Spleen (tissue), 11 donors: ENCODE measurements at regions not wholly inside any gene's neighbourhood (a gene's known extent, or its start where the extent isn't known, plus 50 kb on each side); places are given as distances from the start of the nearest gene placed in this dataset.

Experiments
- DNase-seq: peaks from one replicate; pipeline ENCODE4 v3.0.0-alpha.2; 2020
- H3K27ac ChIP-seq, 8 donors: fragments of 200-600 bp; sonication (generic) in 7 of 8; 1 replicate in 4 of 8; 2 replicates in 4 of 8; pipeline versions ENCODE4 v1.5.0 to v1.8.0; 2016 to 2021; ENCODE audit warnings: inconsistent platforms in 4 of 8, mild to moderate bottlenecking in 4 of 8, moderate library complexity in 1 of 8
- H3K27me3 ChIP-seq, 7 donors: fragments of 200-600 bp; sonication (generic) in 6 of 7; replicated peaks in 1 of 7; 1 replicate in 4 of 7; 2 replicates in 3 of 7; pipeline versions ENCODE4 v1.5.0 to v1.8.0; 2016 to 2021; ENCODE audit warnings: inconsistent platforms in 3 of 7, mild to moderate bottlenecking in 1 of 7
- H3K36me3 ChIP-seq, 6 donors: fragments of 200-600 bp; sonication (generic) in 5 of 6; 1 replicate in 4 of 6; 2 replicates in 2 of 6; pipeline versions ENCODE4 v1.5.0 to v1.8.0; 2016 to 2021; ENCODE audit warnings: inconsistent platforms in 2 of 6
- H3K4me1 ChIP-seq, 6 donors: fragments of 200-600 bp; sonication (generic) in 5 of 6; 1 replicate in 3 of 6; 2 replicates in 3 of 6; pipeline versions ENCODE4 v1.5.0 to v1.8.0; 2016 to 2021; ENCODE audit warnings: inconsistent platforms in 3 of 6
- H3K4me3 ChIP-seq, 8 donors: fragments of 200-600 bp; sonication (generic) in 7 of 8; 1 replicate in 4 of 8; 2 replicates in 4 of 8; pipeline versions ENCODE4 v1.5.0 to v1.8.0; 2016 to 2021; ENCODE audit warnings: inconsistent platforms in 4 of 8, mild to moderate bottlenecking in 4 of 8, moderate library complexity in 2 of 8
- H3K9me3 ChIP-seq, 8 donors: fragments of 200-600 bp; sonication (generic) in 7 of 8; 1 replicate in 4 of 8; 2 replicates in 4 of 8; pipeline versions ENCODE4 v1.5.0 to v1.8.0; 2016 to 2021; ENCODE audit warnings: inconsistent platforms in 4 of 8
- CTCF ChIP-seq, 11 experiments: fragments of 200-600 bp in 7 of 11; fragments of 450-650 bp in 4 of 11; sonication (generic) in 4 of 11; IDR thresholded peaks in 8 of 11; conservative IDR thresholded peaks in 3 of 11; 1 replicate in 7 of 11; 2 replicates in 4 of 11; pipeline versions ENCODE4 v1.4.0 to v1.8.0; 2016 to 2021; ENCODE audit warnings: antibody characterized with exemption in 11 of 11, inconsistent platforms in 4 of 11, mild to moderate bottlenecking in 1 of 11
- POLR2A ChIP-seq, 3 donors: fragments of 450-650 bp; IDR thresholded peaks; one replicate each; pipeline ENCODE4 v1.5.1; 2017; ENCODE audit warnings: antibody characterized with exemption in 3 of 3, mild to moderate bottlenecking in 1 of 3
- POLR2AphosphoS5 ChIP-seq, 3 donors: sonication (generic); formaldehyde crosslinking; IDR thresholded peaks; one replicate each; pipeline ENCODE4 v1.5.1; 2017; ENCODE audit warnings: antibody characterized with exemption in 3 of 3
- WGBS, 5 donors: extraction: QIAGEN DNeasy Blood & Tissue Kit in 3 of 5; methylation state at CpG; one replicate each; pipeline versions ENCODE4 v1.1.5 to v1.1.7; 2013 to 2018; 5-methylcytosine and 5-hydroxymethylcytosine counted together
- intact Hi-C: fragments of 100-400 bp; cut with DNase I; formaldehyde crosslinking; loops from one replicate; pipeline ENCODE4 v1.15.0; 2023; ENCODE audit warnings: low total_unique reads
- donor health status: healthy with polysubstance abuse.
- donor health status: DM: no; HTN: no; CAD: no; lungs with moderate emphysema.
- donor health status: DM: no; HTN: no; CAD: no.
- donor health status: Bipolar disorder and iron deficiency.
- donor health status: healthy.
- donor health status: DM: no; HTN: no; CAD: no.
- donor health status: DM: yes; HTN: yes; CAD: no.

- TF ChIP-seq CTCF (IDR thresholded peaks at IDR 0.05 in 8 of 11, conservative IDR thresholded peaks at IDR 0.05 in 3 of 11) (no peak), POLR2A (IDR thresholded peaks at IDR 0.05) (no peak), POLR2AphosphoS5 (IDR thresholded peaks at IDR 0.05) (no peak)
- DNase-seq = no peak
- Histone ChIP-seq H3K4me1 (no peaks in the 10 kb centered on the region), H3K9me3 (no peaks in the 10 kb centered on the region), H3K36me3 (no peaks in the 10 kb centered on the region), H3K27ac (no peak overlapping the region), H3K4me3 (no peak overlapping the region), H3K27me3 (peaks cover 0 to 14% (median 0%) of the 10 kb centered on the region in 7 donors)
- intact Hi-C loops = no loop called here
- 62 to 85% (median 76%) methylated on average over 4 of the region's 4 CpGs for WGBS, 5 donors
Observed at GRCh38 chr15:85961821-85962220, 117.8 kb upstream of the AGBL1 start.

GRCh38 chr15:85963262-85963760 lies 116.4 kb upstream of the AGBL1 start:
- DNase-seq = no peak
- no peak for TF ChIP-seq POLR2AphosphoS5 (IDR thresholded peaks at IDR 0.05)
- TF ChIP-seq CTCF (IDR thresholded peaks at IDR 0.05 in 8 of 11, conservative IDR thresholded peaks at IDR 0.05 in 3 of 11) = no peak
- no peak for TF ChIP-seq POLR2A (IDR thresholded peaks at IDR 0.05)
- Histone ChIP-seq H3K27ac (no peak overlapping the region), H3K4me3 (no peak overlapping the region), H3K9me3 (no peaks in the 10 kb centered on the region), H3K4me1 (no peaks in the 10 kb centered on the region), H3K36me3 (no peaks in the 10 kb centered on the region), H3K27me3 (peaks cover 0 to 14% (median 0%) of the 10 kb centered on the region in 7 donors)
- 61 to 85% (median 82%) methylated on average over 4 of the region's 4 CpGs for WGBS, 5 donors
- intact Hi-C loops = no loop called here

- intact Hi-C loops = no loop called here
- DNase-seq = no peak
Observed at GRCh38 chr15:85964471-85964870, 115.2 kb upstream of the AGBL1 start.

GRCh38 chr15:85967553-85967952 lies 112.1 kb upstream of the AGBL1 start:
- DNase-seq = no peak
- Histone ChIP-seq H3K9me3 (no peaks in the 10 kb centered on the region), H3K4me1 (no peaks in the 10 kb centered on the region), H3K36me3 (no peaks in the 10 kb centered on the region), H3K27ac (no peak overlapping the region), H3K4me3 (no peak overlapping the region), H3K27me3 (peaks cover 0 to 7% (median 0%) of the 10 kb centered on the region in 7 donors)
- 44 to 86% (median 64%) methylated on average over 2 of the region's 2 CpGs for WGBS, 5 donors
- intact Hi-C loops = no loop called here
- TF ChIP-seq POLR2AphosphoS5 (IDR thresholded peaks at IDR 0.05) (no peak), POLR2A (IDR thresholded peaks at IDR 0.05) (no peak), CTCF (IDR thresholded peaks at IDR 0.05 in 8 of 11, conservative IDR thresholded peaks at IDR 0.05 in 3 of 11) (no peak)

More at GRCh38 chr15:85964471-85964870, 115.2 kb upstream of the AGBL1 start:
- Histone ChIP-seq H3K4me1 (no peaks in the 10 kb centered on the region), H3K9me3 (no peaks in the 10 kb centered on the region), H3K4me3 (no peak overlapping the region), H3K36me3 (no peaks in the 10 kb centered on the region), H3K27ac (no peak overlapping the region), H3K27me3 (peaks cover 0 to 12% (median 0%) of the 10 kb centered on the region in 7 donors)
- WGBS, 5 donors = 52 to 68% (median 54%) methylated on average over 2 of the region's 2 CpGs
- TF ChIP-seq CTCF (IDR thresholded peaks at IDR 0.05 in 8 of 11, conservative IDR thresholded peaks at IDR 0.05 in 3 of 11) (no peak), POLR2A (IDR thresholded peaks at IDR 0.05) (no peak), POLR2AphosphoS5 (IDR thresholded peaks at IDR 0.05) (no peak)
